Psoas muscle (tissue), 7 donors: ENCODE measurements at regions not wholly inside any gene's neighbourhood (a gene's known extent, or its start where the extent isn't known, plus 50 kb on each side); places are given as distances from the start of the nearest gene placed in this dataset.

Source experiments
- ATAC-seq, 4 donors: fragments of 200-7000 bp; cut with Tn5 transposase; one replicate each; pipeline ENCODE4 v1.9.1; 2020; ENCODE audit warnings: moderate library complexity in 3 of 4, mild to moderate bottlenecking in 2 of 4
- DNase-seq, 2 donors: peaks; one replicate each; pipeline ENCODE4 v3.0.0-alpha.2; 2020
- H3K27ac ChIP-seq: fragments of 200-600 bp; one replicate; pipeline ENCODE4 v1.8.0; 2022
- H3K27me3 ChIP-seq, 3 donors: fragments of 200-600 bp in 1 of 3; one replicate each; pipeline versions ENCODE4 v1.6.1 to v1.8.0; 2013 to 2022; ENCODE audit warnings: low read length in 2 of 3, mild to moderate bottlenecking in 2 of 3, moderate library complexity in 1 of 3; ENCODE audit not compliant: insufficient read depth in 3 of 3
- H3K36me3 ChIP-seq, 2 donors: fragments of 200-600 bp in 1 of 2; one replicate each; pipeline versions ENCODE4 v1.6.1 to v1.8.0; 2013 to 2022; ENCODE audit warnings: low read depth in 1 of 2, mild to moderate bottlenecking in 1 of 2, moderate library complexity in 1 of 2; ENCODE audit not compliant: insufficient read depth in 1 of 2
- H3K4me1 ChIP-seq: fragments of 200-600 bp; one replicate; pipeline ENCODE4 v1.8.0; 2022
- H3K4me3 ChIP-seq: fragments of 200-600 bp; one replicate; pipeline ENCODE4 v1.8.0; 2022; ENCODE audit warnings: mild to moderate bottlenecking
- H3K9me3 ChIP-seq: fragments of 200-600 bp; one replicate; pipeline ENCODE4 v1.8.0; 2022
- WGBS, 3 donors: extraction: QIAGEN DNeasy Blood & Tissue Kit; methylation state at CpG; one replicate each; pipeline versions ENCODE4 v1.1.6 to v1.1.7; 2013; 5-methylcytosine and 5-hydroxymethylcytosine counted together
- intact Hi-C, 2 donors: fragments of 100-400 bp; cut with DNase I; formaldehyde crosslinking; loops; one replicate each; pipeline versions ENCODE4 v1.11.0 to v1.14.2; 2022
- TF ChIP-seq, protein P1 (sequence below): fragments of 200-600 bp; IDR thresholded peaks from one replicate; pipeline ENCODE4 v1.8.0; 2022; ENCODE audit warnings: antibody characterized with exemption
- donor health status: healthy with polysubstance abuse.
- donor health status: DM: no; HTN: no; CAD: no; lungs with moderate emphysema.
- donor health status: Bipolar disorder and iron deficiency.
- donor health status: healthy.
- donor health status: DM: yes; HTN: yes; CAD: no.
- donor health status: DM: no; HTN: no; CAD: no.
- donor health status: DM: yes; HTN: yes; CAD: no.

DNA sequence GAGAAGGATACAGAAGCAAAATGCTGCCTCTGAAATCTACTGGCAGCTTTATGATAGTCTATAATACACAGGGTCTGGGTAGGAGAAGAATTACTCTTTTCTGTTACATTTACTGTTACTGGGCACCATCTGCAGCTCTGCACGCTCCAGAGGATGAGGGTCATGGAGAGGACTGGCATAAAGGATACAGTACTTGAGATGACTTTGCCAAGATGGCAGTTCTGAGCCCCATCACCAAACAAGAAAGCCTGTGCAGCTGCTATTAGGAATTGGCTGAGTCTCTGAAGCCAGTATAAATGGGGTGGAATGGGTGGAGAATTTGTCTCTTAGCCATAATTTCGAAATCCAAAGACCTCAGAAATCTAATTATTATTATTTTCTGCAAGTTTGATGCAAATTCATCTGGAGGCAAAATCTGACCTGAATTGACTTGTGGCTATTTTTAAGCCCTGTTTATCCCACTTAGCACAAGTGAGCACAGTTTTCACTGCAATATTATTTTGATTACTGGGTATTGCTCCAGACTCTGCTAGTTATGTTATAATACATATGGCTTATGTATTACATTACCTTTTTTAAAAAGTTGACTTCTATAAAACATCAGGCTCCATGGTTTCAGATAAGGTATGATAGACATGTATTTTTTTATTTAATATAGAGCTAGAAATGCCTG is 579.5 kb downstream of the MBD2 start:
- H3K4me3 ChIP-seq, result no peak overlapping the region
- H3K36me3 ChIP-seq, result no peaks in the 10 kb centered on the region
- DNase-seq (no peak), ATAC-seq (no peak)
- no peaks in the 10 kb centered on the region for H3K4me1 ChIP-seq
- intact Hi-C loops, result no loop called here
- H3K9me3 ChIP-seq, result no peaks in the 10 kb centered on the region
- no peak overlapping the region for H3K27ac ChIP-seq
- TF ChIP-seq, protein P1, sequence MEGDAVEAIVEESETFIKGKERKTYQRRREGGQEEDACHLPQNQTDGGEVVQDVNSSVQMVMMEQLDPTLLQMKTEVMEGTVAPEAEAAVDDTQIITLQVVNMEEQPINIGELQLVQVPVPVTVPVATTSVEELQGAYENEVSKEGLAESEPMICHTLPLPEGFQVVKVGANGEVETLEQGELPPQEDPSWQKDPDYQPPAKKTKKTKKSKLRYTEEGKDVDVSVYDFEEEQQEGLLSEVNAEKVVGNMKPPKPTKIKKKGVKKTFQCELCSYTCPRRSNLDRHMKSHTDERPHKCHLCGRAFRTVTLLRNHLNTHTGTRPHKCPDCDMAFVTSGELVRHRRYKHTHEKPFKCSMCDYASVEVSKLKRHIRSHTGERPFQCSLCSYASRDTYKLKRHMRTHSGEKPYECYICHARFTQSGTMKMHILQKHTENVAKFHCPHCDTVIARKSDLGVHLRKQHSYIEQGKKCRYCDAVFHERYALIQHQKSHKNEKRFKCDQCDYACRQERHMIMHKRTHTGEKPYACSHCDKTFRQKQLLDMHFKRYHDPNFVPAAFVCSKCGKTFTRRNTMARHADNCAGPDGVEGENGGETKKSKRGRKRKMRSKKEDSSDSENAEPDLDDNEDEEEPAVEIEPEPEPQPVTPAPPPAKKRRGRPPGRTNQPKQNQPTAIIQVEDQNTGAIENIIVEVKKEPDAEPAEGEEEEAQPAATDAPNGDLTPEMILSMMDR, result no peak
- no peaks in the 10 kb centered on the region for H3K27me3 ChIP-seq
- WGBS, 3 donors, result 20 to 57% (median 25%) methylated on average over 2 of the region's 2 CpGs

DNA sequence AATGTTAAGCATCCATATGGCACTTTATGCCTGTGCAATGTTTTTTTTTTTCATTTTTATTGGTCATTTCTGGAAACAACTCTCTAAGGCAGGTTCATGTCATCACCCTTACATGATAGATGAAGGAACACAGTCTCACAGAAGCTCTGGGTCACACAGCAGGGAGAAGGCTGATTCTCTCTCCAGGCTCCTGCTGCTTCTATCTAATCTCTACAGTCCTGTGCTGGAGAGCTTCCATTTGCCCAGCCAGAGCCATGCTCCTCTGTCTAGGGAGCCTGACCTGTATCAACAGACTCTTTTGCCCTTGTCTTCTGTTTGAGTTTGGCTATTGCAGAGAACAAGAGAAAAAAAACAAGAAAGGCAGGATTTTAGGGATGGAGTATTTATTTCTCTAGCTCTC is 584.8 kb downstream of the MBD2 start:
- no peak overlapping the region for H3K4me3 ChIP-seq
- intact Hi-C loops, result no loop called here
- no peaks in the 10 kb centered on the region for H3K9me3 ChIP-seq
- no peaks in the 10 kb centered on the region for H3K27me3 ChIP-seq
- ATAC-seq (no peak), DNase-seq (no peak)
- H3K36me3 ChIP-seq, result no peaks in the 10 kb centered on the region
- H3K27ac ChIP-seq, result no peak overlapping the region
- no peaks in the 10 kb centered on the region for H3K4me1 ChIP-seq
- TF ChIP-seq, protein P1, result no peak

DNA sequence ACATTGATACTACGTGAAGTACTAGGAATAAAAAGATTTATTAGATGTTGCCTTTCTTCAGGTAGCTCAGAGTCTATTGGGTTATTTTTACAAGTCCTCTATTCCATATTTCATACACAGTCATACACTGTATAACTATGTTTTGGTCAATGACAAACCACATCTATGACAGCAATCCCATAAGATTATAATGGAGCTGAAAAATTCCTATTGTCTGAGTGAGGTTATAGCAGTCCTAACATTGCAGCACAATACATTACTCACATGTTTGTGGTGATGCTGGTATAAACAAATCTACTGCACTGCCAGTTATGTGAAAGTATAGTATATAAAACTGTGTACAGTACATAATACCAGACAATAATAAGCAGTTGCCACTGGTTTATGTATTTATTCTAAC is 595.1 kb downstream of the MBD2 start:
- H3K9me3 ChIP-seq, result peaks cover under 1% of the 10 kb centered on the region
- H3K27ac ChIP-seq, result no peak overlapping the region
- TF ChIP-seq, protein P1, result no peak
- 69 to 84% (median 76%) methylated on average over 1 of the region's 1 CpG for WGBS, 3 donors
- no peak overlapping the region for H3K4me3 ChIP-seq
- no peaks in the 10 kb centered on the region for H3K4me1 ChIP-seq
- no peak for DNase-seq
- intact Hi-C loops, result no loop called here
- H3K36me3 ChIP-seq, result no peaks in the 10 kb centered on the region
- no peaks in the 10 kb centered on the region for H3K27me3 ChIP-seq
- no peak for ATAC-seq

DNA sequence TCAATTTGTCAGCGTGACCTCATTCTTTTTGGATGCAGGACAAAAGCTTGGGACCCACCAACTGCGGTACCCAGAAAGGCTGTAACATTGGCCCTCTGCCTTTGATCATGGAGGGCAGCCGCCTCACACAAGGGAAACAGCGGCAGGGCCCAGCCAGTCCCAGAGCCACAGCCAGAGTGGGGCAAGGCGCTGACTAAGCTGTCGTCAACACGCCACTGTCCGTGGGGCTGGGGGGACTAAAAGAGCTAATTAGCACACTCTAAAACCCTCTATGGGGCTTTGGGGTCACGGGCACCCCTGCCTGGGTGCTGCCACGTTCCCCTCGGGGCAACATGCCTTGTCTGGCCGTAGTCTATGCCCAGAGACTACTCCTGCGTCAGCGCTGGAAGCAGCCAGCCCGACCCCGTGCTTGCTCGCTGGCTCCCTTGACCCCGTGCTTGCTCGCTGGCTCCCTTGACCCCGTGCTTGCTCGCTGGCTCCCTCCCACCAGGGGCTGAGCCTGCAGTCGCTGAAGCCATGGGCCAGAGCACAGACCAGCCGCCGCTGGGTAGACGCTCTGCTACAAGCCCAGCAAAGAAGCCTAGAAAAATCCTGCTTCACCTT is 598.4 kb downstream of the MBD2 start:
- no peak for DNase-seq
- no peaks in the 10 kb centered on the region for H3K27me3 ChIP-seq

More for the DNA sequence above, 598.4 kb downstream of the MBD2 start:
- Histone ChIP-seq H3K4me1 (no peaks in the 10 kb centered on the region), H3K4me3 (no peak overlapping the region), H3K27ac (no peak overlapping the region), H3K9me3 (no peaks in the 10 kb centered on the region), H3K36me3 (no peaks in the 10 kb centered on the region)
- intact Hi-C loops, result no loop called here
- WGBS, 3 donors, result 82 to 86% (median 84%) methylated on average over 22 to 25 of the region's 25 CpGs
- no peak for ATAC-seq
- TF ChIP-seq, protein P1, result no peak
